ENCODE measurements at regions not wholly inside any gene's neighbourhood (a gene's known extent, or its start where the extent isn't known, plus 50 kb on each side); places are given as distances from the start of the nearest gene placed in this dataset.
A peak's percentile ranks its signal among the peaks of the same experiment; 100 is the strongest.

DNA sequence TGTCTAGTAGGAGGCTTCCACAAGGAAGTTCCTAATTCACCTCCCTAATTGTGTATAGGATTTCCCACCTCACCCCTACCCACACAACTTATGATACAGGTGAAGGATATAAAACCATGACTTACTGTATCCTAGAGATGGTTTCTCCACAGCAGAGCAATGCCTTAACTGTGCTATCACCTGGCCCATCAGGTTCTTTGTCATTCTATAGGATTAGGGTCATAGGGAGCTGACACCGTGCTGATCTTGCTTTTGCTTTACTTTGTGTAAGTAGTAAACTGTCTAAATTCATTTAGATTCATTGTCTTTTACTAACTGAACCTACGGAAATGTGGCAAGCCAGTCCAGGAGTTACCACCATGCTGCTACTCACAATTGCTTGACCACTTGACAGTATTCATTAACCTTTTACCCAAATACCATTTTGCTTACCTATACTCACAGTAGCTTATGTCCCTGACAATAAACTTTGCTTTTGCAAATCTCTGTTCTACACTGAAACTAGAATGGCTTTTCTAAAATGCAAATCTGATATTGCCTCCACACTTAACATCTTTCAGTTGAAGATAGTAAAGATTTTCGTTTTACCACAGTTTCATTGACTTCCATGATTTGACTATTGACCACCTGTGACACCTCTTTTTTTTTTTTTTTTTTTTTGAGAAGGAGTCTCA is 147.6 kb downstream of the IFI44 start:
- no peak for DNase-seq (ENCODE audit: low spot score)

DNA sequence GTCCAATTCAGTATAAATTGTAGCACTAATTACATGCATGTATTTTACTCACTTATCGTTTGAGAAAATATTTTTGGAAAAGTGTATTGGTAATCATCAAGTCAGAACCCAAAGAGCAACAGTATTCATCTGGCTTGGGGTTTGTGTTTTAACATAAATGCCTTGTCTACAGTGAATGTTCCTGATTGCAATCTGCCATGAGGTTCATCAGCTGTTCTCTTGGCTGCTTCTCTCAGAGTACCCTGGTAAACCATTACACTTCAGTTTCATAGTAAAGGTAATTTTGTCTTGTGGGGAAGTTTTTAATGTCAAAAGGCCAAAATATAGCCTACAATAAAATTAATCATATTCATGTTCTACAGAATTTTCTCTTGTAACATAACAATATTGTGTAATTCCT is 150.3 kb downstream of the IFI44 start:
- DNase-seq (ENCODE audit: low spot score) = no peak

DNA sequence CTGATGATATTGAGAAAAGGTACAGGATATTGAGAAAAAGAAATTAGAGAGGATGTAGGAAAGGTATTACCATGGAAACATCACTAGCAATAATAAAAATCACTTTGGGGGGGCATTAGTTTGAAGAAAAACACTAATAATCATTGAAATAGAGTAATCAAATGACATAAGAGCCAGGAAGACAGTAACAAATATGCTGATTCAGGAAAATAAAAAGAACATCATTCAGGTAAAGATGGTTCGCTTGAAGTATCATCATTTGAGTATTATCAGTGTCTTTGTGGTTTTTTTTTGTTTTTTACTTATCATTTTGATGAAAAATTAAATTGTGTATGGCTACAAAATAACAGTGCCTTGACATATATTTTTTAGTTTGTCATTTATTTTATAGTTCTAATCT is 164.5 kb downstream of the IFI44 start:
- DNase-seq (ENCODE audit: low spot score) = no peak

DNA sequence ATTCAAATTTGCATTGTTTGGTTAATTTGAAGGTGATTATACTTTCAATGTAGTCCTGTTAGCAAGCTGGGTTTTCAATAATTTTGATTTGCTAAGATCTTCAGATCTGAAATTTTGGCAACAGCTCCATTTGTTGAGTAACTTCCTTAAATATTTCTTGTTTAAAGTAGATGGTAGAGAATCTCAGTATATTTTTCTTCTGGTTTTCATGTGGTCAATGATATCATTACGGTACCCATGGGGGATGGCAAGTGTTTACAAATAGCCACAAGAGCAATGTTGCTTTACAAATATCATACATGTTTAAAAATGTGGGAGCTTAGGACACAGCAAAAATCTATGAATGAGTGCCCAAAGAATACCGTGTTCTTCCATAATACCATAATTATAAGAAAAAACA is 175.9 kb downstream of the IFI44 start:
- no peak for DNase-seq (ENCODE audit: low spot score)

DNA sequence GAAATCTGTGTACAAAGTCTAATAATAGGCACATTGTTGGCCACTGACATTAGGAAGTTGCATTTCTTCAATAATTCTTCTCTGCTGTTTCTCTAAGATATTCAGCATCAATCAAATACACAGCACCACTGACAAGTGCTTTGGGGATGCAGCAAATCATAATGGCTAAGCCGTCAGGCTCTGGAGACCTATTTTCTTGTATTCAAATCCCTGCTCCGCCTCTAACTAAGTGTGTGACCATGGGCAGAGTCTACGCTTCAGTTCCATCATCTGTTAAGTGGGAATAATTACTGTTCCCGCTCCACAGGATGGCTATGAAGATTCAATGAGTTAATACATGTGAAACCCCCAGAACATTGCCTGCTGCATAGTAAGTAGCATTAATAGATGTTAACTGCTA is 176.9 kb downstream of the ADGRL4 start:
- DNase-seq (ENCODE audit: low spot score) = no peak

DNA sequence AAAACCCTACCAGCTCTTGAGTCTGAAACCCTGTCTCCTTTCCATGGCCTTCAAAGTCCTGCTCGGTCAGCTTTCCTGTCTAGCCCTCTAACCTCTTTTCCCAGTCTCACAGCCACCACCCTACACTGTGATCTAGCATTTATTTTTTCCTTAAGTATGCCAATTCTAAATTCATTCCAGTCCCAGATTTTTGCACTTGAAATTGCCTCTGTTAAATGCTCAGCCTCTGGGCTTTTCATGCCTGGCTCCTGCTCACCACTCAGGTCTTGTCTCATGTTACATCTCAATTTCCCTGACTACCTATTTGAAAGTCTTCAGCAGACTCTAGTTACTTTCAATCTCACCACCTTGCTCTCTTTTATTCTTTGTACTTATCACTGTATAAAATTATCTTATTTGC is 176.2 kb downstream of the ADGRL4 start:
- no peak for DNase-seq (ENCODE audit: low spot score)

DNA sequence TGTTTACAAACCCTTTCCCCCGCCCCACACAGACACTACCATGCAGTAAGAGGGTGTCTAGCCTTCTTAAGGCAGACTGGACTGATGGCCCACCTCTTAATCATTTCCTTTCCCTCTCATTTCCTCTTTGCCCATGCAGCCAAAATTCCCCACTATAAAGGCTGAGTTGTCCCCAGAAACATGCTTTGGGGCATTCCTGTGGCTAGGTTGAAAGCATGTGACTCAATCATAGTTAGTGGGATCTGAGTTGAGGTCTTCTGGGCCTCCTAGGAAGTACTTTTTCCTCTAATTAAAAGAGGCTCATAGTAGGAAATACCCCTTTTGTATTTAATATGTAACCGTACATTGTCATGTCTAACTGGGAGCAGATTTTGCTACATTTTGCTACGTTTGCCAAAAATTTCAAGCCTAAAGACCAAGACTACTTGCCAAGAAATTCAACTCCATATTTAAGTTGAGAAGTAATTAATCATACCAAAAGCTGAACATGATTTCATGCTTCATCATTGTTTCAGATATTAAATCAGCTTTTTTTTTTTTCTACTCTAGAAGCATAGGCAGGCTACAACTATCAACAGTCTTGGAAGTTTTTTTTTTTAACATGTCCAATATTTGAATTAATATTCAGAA is 174.7 kb downstream of the ADGRL4 start:
- DNase-seq (ENCODE audit: low spot score) = peak; percentile 84

DNA sequence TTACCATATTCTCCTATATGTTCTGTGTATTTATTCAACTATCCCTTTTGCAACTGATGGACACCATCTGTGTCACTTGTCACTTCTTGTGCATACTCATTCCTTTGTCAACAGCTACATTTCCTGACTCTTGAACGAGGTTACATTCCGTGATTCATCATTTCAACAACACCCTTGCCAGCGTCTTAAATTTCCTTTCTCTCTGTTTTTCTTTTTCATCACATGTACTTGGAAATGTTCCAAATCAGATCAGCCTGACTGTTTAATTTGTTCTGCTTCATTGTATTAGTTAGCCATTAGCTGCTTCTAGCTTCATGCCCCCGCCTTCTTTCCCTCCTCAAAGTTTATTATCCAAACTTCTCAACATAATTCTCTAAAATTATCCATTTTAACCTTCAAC is 173.0 kb downstream of the ADGRL4 start:
- peak; percentile 50 for DNase-seq (ENCODE audit: low spot score)

DNA sequence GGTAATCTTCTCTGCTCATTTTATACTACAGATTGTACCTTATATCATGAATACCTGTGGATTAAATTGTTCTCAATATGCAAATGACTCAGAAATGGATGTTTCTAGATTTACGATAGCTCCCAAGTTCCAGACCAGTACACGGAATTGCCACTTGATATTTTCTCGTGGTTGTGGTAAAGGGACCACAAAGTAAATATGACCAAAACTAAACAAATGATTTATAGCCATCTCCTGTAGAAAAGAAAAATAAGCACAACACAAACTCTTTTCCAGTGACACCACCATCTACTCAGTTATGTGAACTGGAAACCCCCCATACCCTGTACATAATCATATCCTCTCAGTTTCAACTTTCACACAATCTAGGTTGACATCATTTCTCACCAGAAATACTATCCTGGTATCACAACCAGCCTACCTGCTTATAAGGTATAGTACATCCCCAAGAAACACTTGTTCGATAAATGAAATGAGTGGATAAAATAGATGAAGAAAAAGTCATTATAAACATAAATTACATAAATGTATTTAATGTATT is 172.3 kb downstream of the ADGRL4 start:
- DNase-seq (ENCODE audit: low spot score) = no peak

DNA sequence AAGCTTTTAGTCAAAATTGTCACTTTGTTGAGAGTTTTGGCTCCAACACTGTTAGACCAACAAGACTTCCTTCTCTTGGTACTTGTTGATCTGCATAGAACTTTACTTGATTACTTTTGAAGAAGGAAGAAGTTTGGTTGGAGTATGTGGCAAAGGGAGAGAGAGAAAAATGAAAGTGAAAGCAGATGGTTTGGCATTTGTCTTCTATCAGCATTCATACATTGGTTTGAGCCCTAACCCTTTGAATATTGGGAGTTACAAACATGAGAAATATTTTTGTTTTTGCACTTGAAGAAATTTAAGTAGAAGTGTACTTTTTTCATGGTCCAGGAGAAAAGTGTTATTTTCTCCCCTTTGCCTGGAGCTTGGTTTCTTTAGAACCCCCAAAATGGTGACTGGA is 169.8 kb downstream of the ADGRL4 start:
- no peak for DNase-seq (ENCODE audit: low spot score)

DNA sequence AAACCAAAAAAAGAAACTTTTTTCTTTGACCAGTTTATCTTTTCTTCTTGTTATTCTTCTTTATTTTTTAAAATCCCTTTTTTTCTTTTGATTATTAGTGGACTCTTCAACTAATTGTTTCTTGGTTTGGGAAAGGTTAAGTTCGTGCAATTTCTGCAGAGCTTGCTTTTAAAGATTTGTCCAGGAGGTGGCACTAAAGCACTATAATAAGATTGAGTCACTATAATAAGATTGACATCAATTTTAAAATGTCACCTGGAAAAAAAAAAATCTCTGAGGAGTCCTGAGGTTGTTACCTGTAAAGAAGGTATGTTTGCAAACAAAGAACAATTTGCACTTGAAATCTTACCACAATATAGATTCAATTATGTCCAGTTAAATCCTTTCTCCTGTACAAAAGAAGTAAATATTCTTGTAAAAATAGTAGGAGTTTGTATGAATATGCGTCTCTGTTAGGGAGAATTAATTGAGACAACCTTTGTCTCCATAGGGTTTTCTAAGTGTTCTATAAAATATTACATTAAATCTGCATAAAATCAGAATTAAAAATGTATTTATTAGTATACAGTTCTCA is 166.7 kb downstream of the ADGRL4 start:
- DNase-seq (ENCODE audit: low spot score) = peak; percentile 40
